ENCODE measurements at regions not wholly inside any gene's neighbourhood (a gene's known extent, or its start where the extent isn't known, plus 50 kb on each side); places are given as distances from the start of the nearest gene placed in this dataset.

GRCh38 chr18:46379323-46379950, 275.3 kb downstream of the HAUS1 start:
- no peak for TF ChIP-seq EZH2 (IDR thresholded peaks at IDR 0.05; ENCODE audit: borderline replicate concordance, insufficient read depth, low read depth, low read length, poor library complexity, severe bottlenecking)
- no peak for TF ChIP-seq CTCF (IDR thresholded peaks at IDR 0.05)
- H4K20me1 ChIP-seq (ENCODE audit: control insufficient read depth, insufficient read depth, low read length, poor library complexity, severe bottlenecking), result no peaks in the 10 kb centered on the region
- H3K27ac ChIP-seq (ENCODE audit: low read length in 2 of 2), result no peak overlapping the region
- Mint-ChIP-seq H3K27ac (no peak overlapping the region), H3K9me3 (ENCODE audit: insufficient read depth) (no peaks in the 10 kb centered on the region), H3K4me1 (no peaks in the 10 kb centered on the region), H3K27me3 (peaks cover 12% of the 10 kb centered on the region), H3K4me3 (no peak overlapping the region)
- ChIA-PET CTCF (no interaction called here), POLR2A (no interaction called here)
- no peaks in the 10 kb centered on the region for H3K36me3 ChIP-seq (replicated peaks in 1 of 2; ENCODE audit: control extremely low read depth in 1 of 2, control insufficient read depth in 1 of 2, extremely low read depth in 1 of 2, insufficient read depth in 2 of 2, low read length in 1 of 2)
- H3K4me2 ChIP-seq (replicated peaks; ENCODE audit: low read depth, low read length, poor library complexity, severe bottlenecking), result no peak overlapping the region
- no peak overlapping the region for H3K9ac ChIP-seq (ENCODE audit: low read length)
- no peaks in the 10 kb centered on the region for H3K27me3 ChIP-seq (replicated peaks in 1 of 4; ENCODE audit: control extremely low read depth in 1 of 4, control insufficient read depth in 3 of 4, insufficient read depth in 4 of 4, low read length in 3 of 4)
- no peak overlapping the region for H3K4me3 ChIP-seq (ENCODE audit: control extremely low read depth in 1 of 5, extremely low read depth in 1 of 5, insufficient read depth in 1 of 5, low read depth in 2 of 5, low read length in 4 of 5)
- no peak for DNase-seq
- H3K4me1 ChIP-seq (ENCODE audit: control insufficient read depth in 2 of 2, insufficient read depth in 2 of 2, low read length in 2 of 2), result no peaks in the 10 kb centered on the region
- intact Hi-C loops (cut with micrococcal nuclease), result no loop called here
- H2AFZ ChIP-seq (ENCODE audit: insufficient read depth, low read depth, low read length, poor library complexity, severe bottlenecking), result no peak overlapping the region
- no peaks in the 10 kb centered on the region for H3K9me3 ChIP-seq (ENCODE audit: control extremely low read depth in 1 of 3, control insufficient read depth in 2 of 3, insufficient read depth in 1 of 3, low read length in 2 of 3)
- no peak for ATAC-seq (ENCODE audit: low read depth)
- no peaks in the 10 kb centered on the region for H3K79me2 ChIP-seq (ENCODE audit: control insufficient read depth, insufficient read depth, low read length)
- 89% methylated on average over 10 of the region's 11 CpGs for WGBS (ENCODE audit: insufficient coverage)

DNA sequence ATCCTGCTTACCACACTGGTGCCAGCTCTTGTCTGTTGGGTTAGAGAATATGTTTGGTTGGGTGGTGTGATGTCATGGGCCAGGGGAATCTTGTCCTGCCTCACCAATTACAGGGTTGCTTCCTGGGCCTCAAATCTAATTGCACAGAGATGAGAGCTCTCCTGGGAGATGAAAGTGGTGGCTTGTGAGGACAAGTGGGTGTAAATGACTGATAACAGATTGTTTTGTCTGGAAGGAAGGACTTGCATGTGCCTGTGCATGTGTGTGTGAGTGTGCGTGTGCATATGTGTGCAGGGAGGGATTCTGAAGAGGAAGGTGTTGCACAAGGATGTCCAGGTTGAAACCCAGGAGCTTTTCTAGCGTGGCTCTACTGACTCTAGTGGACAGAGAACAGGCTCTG, 271.9 kb downstream of the LOXHD1 start:
- Mint-ChIP-seq H3K4me3 (no peak overlapping the region), H3K4me1 (no peaks in the 10 kb centered on the region), H3K9me3 (ENCODE audit: insufficient read depth) (no peaks in the 10 kb centered on the region), H3K27ac (no peak overlapping the region), H3K27me3 (peaks cover 11% of the 10 kb centered on the region)
- TF ChIP-seq EZH2 (IDR thresholded peaks at IDR 0.05; ENCODE audit: borderline replicate concordance, insufficient read depth, low read depth, low read length, poor library complexity, severe bottlenecking) (no peak), CTCF (IDR thresholded peaks at IDR 0.05) (no peak)
- Histone ChIP-seq H3K4me3 (ENCODE audit: control extremely low read depth in 1 of 5, extremely low read depth in 1 of 5, insufficient read depth in 1 of 5, low read depth in 2 of 5, low read length in 4 of 5) (no peak overlapping the region), H3K4me2 (replicated peaks; ENCODE audit: low read depth, low read length, poor library complexity, severe bottlenecking) (no peak overlapping the region), H3K9me3 (ENCODE audit: control extremely low read depth in 1 of 3, control insufficient read depth in 2 of 3, insufficient read depth in 1 of 3, low read length in 2 of 3) (no peaks in the 10 kb centered on the region), H3K79me2 (ENCODE audit: control insufficient read depth, insufficient read depth, low read length) (no peaks in the 10 kb centered on the region), H2AFZ (ENCODE audit: insufficient read depth, low read depth, low read length, poor library complexity, severe bottlenecking) (no peak overlapping the region), H3K36me3 (replicated peaks in 1 of 2; ENCODE audit: control extremely low read depth in 1 of 2, control insufficient read depth in 1 of 2, extremely low read depth in 1 of 2, insufficient read depth in 2 of 2, low read length in 1 of 2) (no peaks in the 10 kb centered on the region), H4K20me1 (ENCODE audit: control insufficient read depth, insufficient read depth, low read length, poor library complexity, severe bottlenecking) (no peaks in the 10 kb centered on the region), H3K27ac (ENCODE audit: low read length in 2 of 2) (no peak overlapping the region), H3K27me3 (replicated peaks in 1 of 4; ENCODE audit: control extremely low read depth in 1 of 4, control insufficient read depth in 3 of 4, insufficient read depth in 4 of 4, low read length in 3 of 4) (peaks cover 0 to 2% (median 0%) of the 10 kb centered on the region in 4 experiments), H3K9ac (ENCODE audit: low read length) (no peak overlapping the region), H3K4me1 (ENCODE audit: control insufficient read depth in 2 of 2, insufficient read depth in 2 of 2, low read length in 2 of 2) (no peaks in the 10 kb centered on the region)
- WGBS (ENCODE audit: insufficient coverage), result 93% methylated on average over 2 of the region's 2 CpGs
- CTCF ChIA-PET, result interaction anchor here (0.9 kb wide), 1 partner anchor 236 kb away, joined by 3 read pairs; no protein-coding TSS in a partner anchor
- intact Hi-C loops (cut with micrococcal nuclease), result no loop called here
- no peak for DNase-seq
- POLR2A ChIA-PET, result no interaction called here
- no peak for ATAC-seq (ENCODE audit: low read depth)

Measured in B cell (primary cell).